ENCODE measurements at regions not wholly inside any gene's neighbourhood (a gene's known extent, or its start where the extent isn't known, plus 50 kb on each side); places are given as distances from the start of the nearest gene placed in this dataset.

DNA sequence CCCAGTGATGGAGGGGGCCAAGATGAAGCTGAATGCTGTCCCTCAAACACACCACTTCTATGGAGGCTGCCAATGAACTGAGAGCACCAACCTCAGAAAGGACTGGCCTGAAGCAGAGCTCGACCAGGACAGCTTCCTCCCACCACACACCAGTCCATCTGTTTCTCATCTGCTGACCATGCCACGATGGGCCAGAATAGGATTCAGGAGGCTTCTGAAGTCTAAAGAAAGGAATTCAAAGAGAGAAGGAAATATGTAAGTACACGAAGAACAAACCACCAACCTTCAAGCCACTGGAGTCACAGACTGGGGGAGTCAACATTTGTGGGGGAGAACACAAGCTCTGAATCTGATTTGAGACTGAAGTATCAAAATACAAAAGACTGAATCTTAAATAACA lies 157.6 kb upstream of the CCDC68 start:
- no peak overlapping the region for H3K9ac ChIP-seq (ENCODE audit: insufficient read depth, low read length, poor library complexity, severe bottlenecking)
- no CpG with 5 or more reads among the region's 3 CpGs for WGBS (ENCODE audit: insufficient coverage)
- intact Hi-C loops (cut with micrococcal nuclease): no loop called here
- peaks cover 0 to 2% of the 10 kb centered on the region in 2 donors for H3K9me3 ChIP-seq (replicated peaks in 1 of 2; ENCODE audit: control insufficient read depth in 1 of 2, insufficient read depth in 1 of 2, low read length in 2 of 2)
- H4K20me1 ChIP-seq (ENCODE audit: insufficient read depth, low read length): no peaks in the 10 kb centered on the region
- peaks cover 0 to 12% (median 5%) of the 10 kb centered on the region in 7 donors for H3K9me3 Mint-ChIP-seq
- no peaks in the 10 kb centered on the region for H3K79me2 ChIP-seq (ENCODE audit: insufficient read depth, low read length)
- H3K27ac Mint-ChIP-seq: no peak overlapping the region
- H3K36me3 Mint-ChIP-seq: no peaks in the 10 kb centered on the region
- no peaks in the 10 kb centered on the region for H3K4me1 Mint-ChIP-seq
- DNase-seq: no peak
- H3K36me3 ChIP-seq (replicated peaks in 1 of 2; ENCODE audit: control insufficient read depth in 1 of 2, insufficient read depth in 2 of 2, low read length in 2 of 2): no peaks in the 10 kb centered on the region
- H3K4me2 ChIP-seq (replicated peaks; ENCODE audit: extremely low read depth, low read length, poor library complexity, severe bottlenecking): no peak overlapping the region
- no peak overlapping the region for H3K4me3 Mint-ChIP-seq
- peaks cover 0 to 4% (median 2%) of the 10 kb centered on the region in 3 donors for H3K27me3 Mint-ChIP-seq (ENCODE audit: low read depth in 3 of 3)
- no peak for TF ChIP-seq CTCF (IDR thresholded peaks at IDR 0.05)
- H3K27me3 ChIP-seq (ENCODE audit: control insufficient read depth in 2 of 2, insufficient read depth in 2 of 2, low read length in 2 of 2): no peaks in the 10 kb centered on the region
- H3K4me3 ChIP-seq (replicated peaks in 1 of 3; ENCODE audit: low read depth in 2 of 3, low read length in 3 of 3): no peak overlapping the region
- H2AFZ ChIP-seq (ENCODE audit: insufficient read depth, low read depth, low read length, poor library complexity, severe bottlenecking): no peak overlapping the region
- H3K27ac ChIP-seq (ENCODE audit: low read depth in 1 of 2, low read length in 2 of 2): no peak overlapping the region
- no peaks in the 10 kb centered on the region for H3K4me1 ChIP-seq (ENCODE audit: control insufficient read depth in 1 of 2, insufficient read depth in 2 of 2, low read length in 2 of 2)

DNA sequence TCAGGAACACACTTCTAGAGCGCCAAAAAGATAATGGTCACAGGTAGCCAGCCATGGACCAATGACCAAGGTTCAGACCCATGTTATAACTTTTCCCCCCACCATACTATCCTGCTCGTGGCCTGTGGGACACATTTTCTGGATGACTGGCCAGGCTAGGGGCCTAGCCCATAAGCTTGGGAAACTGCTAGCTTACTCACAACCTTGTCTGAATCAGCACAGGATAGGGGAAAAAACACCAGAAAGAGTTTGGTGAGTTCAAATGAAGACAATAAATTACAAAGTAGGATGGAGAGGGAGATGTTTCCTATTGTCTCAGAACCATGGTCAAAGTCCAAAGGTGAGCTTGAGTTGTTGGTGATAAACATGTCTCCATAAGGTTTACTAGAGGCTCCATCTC lies 156.3 kb upstream of the CCDC68 start:
- no peaks in the 10 kb centered on the region for H3K4me1 ChIP-seq (ENCODE audit: control insufficient read depth in 1 of 2, insufficient read depth in 2 of 2, low read length in 2 of 2)
- H3K4me3 ChIP-seq (replicated peaks in 1 of 3; ENCODE audit: low read depth in 2 of 3, low read length in 3 of 3): no peak overlapping the region
- H3K9ac ChIP-seq (ENCODE audit: insufficient read depth, low read length, poor library complexity, severe bottlenecking): no peak overlapping the region
- H2AFZ ChIP-seq (ENCODE audit: insufficient read depth, low read depth, low read length, poor library complexity, severe bottlenecking): no peak overlapping the region
- Mint-ChIP-seq H3K4me3 (no peak overlapping the region), H3K9me3 (peaks cover 2 to 10% (median 6%) of the 10 kb centered on the region in 7 donors), H3K36me3 (no peaks in the 10 kb centered on the region), H3K27ac (no peak overlapping the region), H3K27me3 (ENCODE audit: low read depth in 3 of 3) (peaks cover 0 to 5% (median 2%) of the 10 kb centered on the region in 3 donors), H3K4me1 (no peaks in the 10 kb centered on the region)
- H3K36me3 ChIP-seq (replicated peaks in 1 of 2; ENCODE audit: control insufficient read depth in 1 of 2, insufficient read depth in 2 of 2, low read length in 2 of 2): no peaks in the 10 kb centered on the region
- no peaks in the 10 kb centered on the region for H3K9me3 ChIP-seq (replicated peaks in 1 of 2; ENCODE audit: control insufficient read depth in 1 of 2, insufficient read depth in 1 of 2, low read length in 2 of 2)
- no peak for TF ChIP-seq CTCF (IDR thresholded peaks at IDR 0.05)
- H4K20me1 ChIP-seq (ENCODE audit: insufficient read depth, low read length): no peaks in the 10 kb centered on the region
- no peak overlapping the region for H3K27ac ChIP-seq (ENCODE audit: low read depth in 1 of 2, low read length in 2 of 2)
- H3K4me2 ChIP-seq (replicated peaks; ENCODE audit: extremely low read depth, low read length, poor library complexity, severe bottlenecking): no peak overlapping the region
- WGBS (ENCODE audit: insufficient coverage): 100% methylated on average over 1 of the region's 2 CpGs
- H3K79me2 ChIP-seq (ENCODE audit: insufficient read depth, low read length): no peaks in the 10 kb centered on the region
- no peaks in the 10 kb centered on the region for H3K27me3 ChIP-seq (ENCODE audit: control insufficient read depth in 2 of 2, insufficient read depth in 2 of 2, low read length in 2 of 2)
- intact Hi-C loops (cut with micrococcal nuclease): no loop called here
- no peak for DNase-seq

All from CD14-positive monocyte (primary cell).